Keratinocyte (primary cell): ENCODE measurements at regions not wholly inside any gene's neighbourhood (a gene's known extent, or its start where the extent isn't known, plus 50 kb on each side); places are given as distances from the start of the nearest gene placed in this dataset.

Experiments
- DNase-seq: peaks from one replicate; pipeline ENCODE4 v3.0.0-alpha.2; 2011; ENCODE audit warnings: low read depth, missing footprints, low spot score
- FAIRE-seq: peaks from 2 replicates; lab custom pipeline; 2011; peaks lifted over from hg19 to GRCh38; lab: Jason Lieb, UNC
- H2AFZ ChIP-seq: 2 replicates; pipeline ENCODE4 v1.6.0; 2012; ENCODE audit warnings: low read length, control low read depth, inconsistent platforms; ENCODE audit not compliant: control insufficient read depth
- H3K27ac ChIP-seq: 2 replicates; pipeline ENCODE4 v1.5.1; 2011; ENCODE audit warnings: low read length; ENCODE audit not compliant: control insufficient read depth, insufficient read depth
- H3K27me3 ChIP-seq: 3 replicates; pipeline ENCODE4 v1.6.0; 2011; ENCODE audit warnings: low read length; ENCODE audit not compliant: control insufficient read depth, insufficient read depth; ENCODE audit errors: extremely low read depth
- H3K36me3 ChIP-seq, 2 experiments: 2 replicates in 1 of 2; 3 replicates in 1 of 2; pipeline ENCODE4 v1.5.1; 2011; ENCODE audit warnings: low read length in 2 of 2, mild to moderate bottlenecking in 1 of 2; ENCODE audit not compliant: control insufficient read depth in 2 of 2, insufficient read depth in 2 of 2; ENCODE audit errors: extremely low read depth in 1 of 2
- H3K4me1 ChIP-seq: 3 replicates; pipeline ENCODE4 v1.5.1; 2011; ENCODE audit warnings: low read length; ENCODE audit not compliant: control insufficient read depth, insufficient read depth; ENCODE audit errors: extremely low read depth
- H3K4me2 ChIP-seq: 3 replicates; pipeline ENCODE4 v1.6.0; 2011; ENCODE audit warnings: low read depth, low read length; ENCODE audit not compliant: control insufficient read depth, insufficient read depth; ENCODE audit errors: extremely low read depth
- H3K4me3 ChIP-seq, 3 experiments: fragments of 200-600 bp in 1 of 3; sonication (generic) in 1 of 3; 2 replicates in 2 of 3; 3 replicates in 1 of 3; pipeline ENCODE4 v1.5.1; 2011 to 2016; ENCODE audit warnings: low read length in 3 of 3, mild to moderate bottlenecking in 3 of 3, control low read depth in 2 of 3, inconsistent platforms in 1 of 3, low read depth in 1 of 3, mixed read lengths in 1 of 3, mixed run types in 1 of 3, moderate library complexity in 1 of 3; ENCODE audit not compliant: control insufficient read depth in 2 of 3, insufficient read depth in 2 of 3; ENCODE audit errors: extremely low read depth in 1 of 3
- H3K79me2 ChIP-seq: 2 replicates; pipeline ENCODE4 v1.6.0; 2012; ENCODE audit warnings: low read length; ENCODE audit not compliant: control insufficient read depth, insufficient read depth
- H3K9ac ChIP-seq: 3 replicates; pipeline ENCODE4 v1.6.0; 2011; ENCODE audit warnings: low read length; ENCODE audit not compliant: control insufficient read depth, insufficient read depth; ENCODE audit errors: extremely low read depth
- H3K9me1 ChIP-seq: 3 replicates; pipeline ENCODE4 v1.6.0; 2011; ENCODE audit warnings: low read length; ENCODE audit not compliant: control insufficient read depth, insufficient read depth; ENCODE audit errors: extremely low read depth
- H3K9me3 ChIP-seq: 2 replicates; pipeline ENCODE4 v1.5.1; 2012; ENCODE audit warnings: low read depth, low read length; ENCODE audit not compliant: control insufficient read depth
- H4K20me1 ChIP-seq: 3 replicates; pipeline ENCODE4 v1.6.0; 2011; ENCODE audit warnings: low read length; ENCODE audit not compliant: control insufficient read depth, insufficient read depth; ENCODE audit errors: extremely low read depth
- CTCF ChIP-seq, 3 experiments: IDR thresholded peaks in 1 of 3; conservative IDR thresholded peaks in 1 of 3; optimal IDR thresholded peaks in 1 of 3; 2 replicates in 2 of 3; 3 replicates in 1 of 3; pipeline versions ENCODE3 to v1.5.1; 2011; ENCODE audit warnings: low read length in 3 of 3, mild to moderate bottlenecking in 3 of 3, moderate library complexity in 2 of 3, control low read depth in 1 of 3, inconsistent platforms in 1 of 3; ENCODE audit not compliant: insufficient read depth in 2 of 3; ENCODE audit errors: extremely low read depth in 1 of 3
- EZH2 ChIP-seq: IDR thresholded peaks from one replicate; pipeline ENCODE4 v1.6.1; 2012; ENCODE audit warnings: inconsistent platforms, mild to moderate bottlenecking, low read length, moderate library complexity
- dilution Hi-C: fragments of 300-500 bp; cut with MboI; formaldehyde crosslinking; loops from one replicate; pipeline ENCODE4 v1.7.0; 2020; ENCODE audit warnings: low sequenced_read_pairs; ENCODE audit not compliant: extremely low pct_ligation_motif_present

GRCh38 chr4:59597536-59598329 lies 1602.4 kb upstream of the ADGRL3 start:
- Histone ChIP-seq H3K9me1 (no peaks in the 10 kb centered on the region), H3K36me3 (no peaks in the 10 kb centered on the region), H3K9ac (no peak overlapping the region), H4K20me1 (no peaks in the 10 kb centered on the region), H3K4me1 (no peaks in the 10 kb centered on the region), H3K27me3 (no peaks in the 10 kb centered on the region), H3K79me2 (no peaks in the 10 kb centered on the region), H3K9me3 (no peaks in the 10 kb centered on the region), H2AFZ (no peak overlapping the region), H3K4me2 (no peak overlapping the region), H3K27ac (no peak overlapping the region), H3K4me3 (no peak overlapping the region)
- DNase-seq (no peak), FAIRE-seq (no peak)
- dilution Hi-C loops: no loop called here
- TF ChIP-seq EZH2: no peak
- no peak for TF ChIP-seq CTCF (optimal IDR thresholded peaks at IDR 0.05 in 1 of 3, IDR thresholded peaks at IDR 0.05 in 1 of 3, conservative IDR thresholded peaks at IDR 0.05 in 1 of 3; ENCODE audit: extremely low read depth in 1 of 3, insufficient read depth in 2 of 3, low read length in 3 of 3)

GRCh38 chr4:59598330-59598618 lies 1601.9 kb upstream of the ADGRL3 start:
- Histone ChIP-seq H3K9me1 (no peaks in the 10 kb centered on the region), H4K20me1 (no peaks in the 10 kb centered on the region), H3K4me2 (no peak overlapping the region), H2AFZ (no peak overlapping the region), H3K9me3 (no peaks in the 10 kb centered on the region), H3K4me1 (no peaks in the 10 kb centered on the region), H3K4me3 (no peak overlapping the region), H3K79me2 (no peaks in the 10 kb centered on the region), H3K27ac (no peak overlapping the region), H3K27me3 (no peaks in the 10 kb centered on the region), H3K36me3 (no peaks in the 10 kb centered on the region), H3K9ac (no peak overlapping the region)
- DNase-seq (no peak), FAIRE-seq (no peak)
- no peak for TF ChIP-seq EZH2
- no peak for TF ChIP-seq CTCF (optimal IDR thresholded peaks at IDR 0.05 in 1 of 3, IDR thresholded peaks at IDR 0.05 in 1 of 3, conservative IDR thresholded peaks at IDR 0.05 in 1 of 3; ENCODE audit: extremely low read depth in 1 of 3, insufficient read depth in 2 of 3, low read length in 3 of 3)
- dilution Hi-C loops: no loop called here
